Caco-2 (cell line): ENCODE measurements at regions not wholly inside any gene's neighbourhood (a gene's known extent, or its start where the extent isn't known, plus 50 kb on each side); places are given as distances from the start of the nearest gene placed in this dataset.

Source experiments
- BruUV-seq: library from RNA; stranded (reverse); fragments of 400-500 nt; replicated peaks from 2 replicates; lab custom pipeline; 2021; lab: Mats Ljungman, UMichigan
- CTCF ChIA-PET: fragments of 300-600 bp; sonication (Branson Sonifier 250); formaldehyde crosslinking; loops from one replicate; lab custom pipeline; 2022; ENCODE audit warnings: antibody characterized with exemption; lab: Charles Lee
- POLR2A ChIA-PET: fragments of 300-600 bp; sonication (Branson Sonifier 250); formaldehyde crosslinking; loops from one replicate; lab custom pipeline; 2022; ENCODE audit warnings: antibody characterized with exemption; lab: Charles Lee
- DNase-seq, 2 experiments: peaks; one replicate each; pipeline versions ENCODE4 v3.0.0 to v3.0.0-alpha.2; 2020 to 2022
- H3K27me3 ChIP-seq: replicated peaks from 2 replicates; pipeline ENCODE4 v1.6.0; 2011; ENCODE audit warnings: low read length; ENCODE audit not compliant: control insufficient read depth, insufficient read depth
- H3K36me3 ChIP-seq: 2 replicates; pipeline ENCODE4 v1.5.1; 2011; ENCODE audit warnings: low read length; ENCODE audit not compliant: control insufficient read depth, insufficient read depth
- H3K4me1 ChIP-seq: fragments of 250-450 bp; sonication (Bioruptor Pico); 2 replicates; pipeline ENCODE4 v1.5.1; 2020; ENCODE audit warnings: mild to moderate bottlenecking
- H3K4me3 ChIP-seq: 2 replicates; pipeline ENCODE4 v1.5.1; 2011; ENCODE audit warnings: low read depth, mild to moderate bottlenecking, control low read depth, low read length
- H3K9me3 ChIP-seq: fragments of 250-450 bp; sonication (Bioruptor Pico); 2 replicates; pipeline ENCODE4 v1.5.1; 2020; ENCODE audit warnings: mild to moderate bottlenecking, moderate library complexity
- H3K27ac Mint-ChIP-seq: one replicate; pipeline ENCODE4 v1.8.0; 2022; ENCODE audit warnings: mixed read lengths; ENCODE audit not compliant: unreplicated experiment
- H3K27me3 Mint-ChIP-seq: one replicate; pipeline ENCODE4 v1.8.0; 2022; ENCODE audit warnings: mixed read lengths; ENCODE audit not compliant: insufficient read depth, unreplicated experiment
- H3K36me3 Mint-ChIP-seq: one replicate; pipeline ENCODE4 v1.8.0; 2022; ENCODE audit warnings: mild to moderate bottlenecking, mixed read lengths; ENCODE audit not compliant: insufficient read depth, unreplicated experiment
- H3K4me1 Mint-ChIP-seq: one replicate; pipeline ENCODE4 v1.8.0; 2022; ENCODE audit warnings: low read depth, mixed read lengths; ENCODE audit not compliant: unreplicated experiment
- H3K4me3 Mint-ChIP-seq: one replicate; pipeline ENCODE4 v1.8.0; 2022; ENCODE audit warnings: mild to moderate bottlenecking, moderate library complexity, mixed read lengths; ENCODE audit not compliant: unreplicated experiment
- H3K9me3 Mint-ChIP-seq: one replicate; pipeline ENCODE4 v1.8.0; 2022; ENCODE audit warnings: mixed read lengths; ENCODE audit not compliant: unreplicated experiment
- intact Hi-C: fragments of 100-400 bp; cut with micrococcal nuclease; formaldehyde crosslinking; loops from one replicate; pipeline ENCODE4 v1.10.0; 2022; ENCODE audit not compliant: unreplicated experiment
- TF ChIP-seq, protein P1 (sequence below), 2 experiments: fragments of 200-600 bp in 1 of 2; IDR thresholded peaks; 1 replicate in 1 of 2; 2 replicates in 1 of 2; pipeline versions ENCODE4 v1.5.1 to v1.8.0; 2011 to 2022; ENCODE audit warnings: antibody characterized with exemption in 1 of 2, control low read depth in 1 of 2, inconsistent platforms in 1 of 2, low read depth in 1 of 2, low read length in 1 of 2, mild to moderate bottlenecking in 1 of 2, moderate library complexity in 1 of 2; ENCODE audit not compliant: insufficient read depth in 1 of 2, severe bottlenecking in 1 of 2, unreplicated experiment in 1 of 2

DNA sequence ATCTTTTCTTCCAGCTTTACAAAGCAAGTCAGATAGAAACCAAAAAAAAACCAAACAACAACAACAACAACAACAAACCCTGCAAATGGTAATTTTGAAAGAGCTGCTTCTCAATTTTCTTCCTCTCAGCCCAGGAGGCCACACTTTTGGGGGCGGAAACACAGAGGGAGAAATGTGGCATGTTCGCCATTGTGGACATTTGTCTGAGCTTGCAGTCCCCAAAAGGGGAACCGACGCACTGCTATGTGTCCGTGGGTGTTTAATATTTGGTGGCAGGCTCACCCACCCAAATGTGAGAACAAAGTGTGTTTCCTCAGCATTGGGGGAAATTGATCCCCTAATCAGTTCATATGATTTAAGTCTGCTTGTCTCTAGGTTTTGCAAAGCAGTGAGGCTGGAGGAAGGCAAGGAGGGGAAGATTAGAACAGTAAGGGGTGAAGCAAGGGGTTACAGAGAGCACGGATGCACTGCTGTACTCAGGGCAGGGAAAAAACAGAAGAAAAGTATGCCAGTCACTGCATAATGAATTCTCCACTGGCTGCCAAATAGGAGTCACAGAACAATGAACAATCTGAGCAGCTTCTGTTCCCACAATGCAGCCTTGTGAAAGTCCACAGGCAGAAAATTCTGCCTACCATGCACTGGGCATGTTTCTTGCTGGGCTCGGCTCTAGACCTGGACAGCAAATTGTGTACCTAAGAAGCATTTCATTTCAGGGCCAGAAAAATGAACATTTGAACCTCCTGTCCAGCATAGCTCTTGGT lies 74.7 kb upstream of the GPM6B start:
- Mint-ChIP-seq H3K27ac (no peak overlapping the region), H3K9me3 (no peaks in the 10 kb centered on the region), H3K4me1 (no peaks in the 10 kb centered on the region), H3K27me3 (no peaks in the 10 kb centered on the region), H3K4me3 (no peak overlapping the region), H3K36me3 (no peaks in the 10 kb centered on the region)
- no peaks in the 10 kb centered on the region for H3K4me1 ChIP-seq
- no peaks in the 10 kb centered on the region for H3K36me3 ChIP-seq
- TF ChIP-seq, protein P1, sequence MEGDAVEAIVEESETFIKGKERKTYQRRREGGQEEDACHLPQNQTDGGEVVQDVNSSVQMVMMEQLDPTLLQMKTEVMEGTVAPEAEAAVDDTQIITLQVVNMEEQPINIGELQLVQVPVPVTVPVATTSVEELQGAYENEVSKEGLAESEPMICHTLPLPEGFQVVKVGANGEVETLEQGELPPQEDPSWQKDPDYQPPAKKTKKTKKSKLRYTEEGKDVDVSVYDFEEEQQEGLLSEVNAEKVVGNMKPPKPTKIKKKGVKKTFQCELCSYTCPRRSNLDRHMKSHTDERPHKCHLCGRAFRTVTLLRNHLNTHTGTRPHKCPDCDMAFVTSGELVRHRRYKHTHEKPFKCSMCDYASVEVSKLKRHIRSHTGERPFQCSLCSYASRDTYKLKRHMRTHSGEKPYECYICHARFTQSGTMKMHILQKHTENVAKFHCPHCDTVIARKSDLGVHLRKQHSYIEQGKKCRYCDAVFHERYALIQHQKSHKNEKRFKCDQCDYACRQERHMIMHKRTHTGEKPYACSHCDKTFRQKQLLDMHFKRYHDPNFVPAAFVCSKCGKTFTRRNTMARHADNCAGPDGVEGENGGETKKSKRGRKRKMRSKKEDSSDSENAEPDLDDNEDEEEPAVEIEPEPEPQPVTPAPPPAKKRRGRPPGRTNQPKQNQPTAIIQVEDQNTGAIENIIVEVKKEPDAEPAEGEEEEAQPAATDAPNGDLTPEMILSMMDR (IDR thresholded peaks at IDR 0.05; ENCODE audit: insufficient read depth in 1 of 2, low read depth in 1 of 2, low read length in 1 of 2, severe bottlenecking in 1 of 2, unreplicated experiment in 1 of 2) = no peak
- POLR2A ChIA-PET = no interaction called here
- CTCF ChIA-PET = no interaction called here
- intact Hi-C loops = no loop called here
- H3K27me3 ChIP-seq = no peaks in the 10 kb centered on the region
- H3K4me3 ChIP-seq = no peak overlapping the region
- no peaks in the 10 kb centered on the region for H3K9me3 ChIP-seq
- no peak for DNase-seq
- no TSS peak for BruUV-seq

DNA sequence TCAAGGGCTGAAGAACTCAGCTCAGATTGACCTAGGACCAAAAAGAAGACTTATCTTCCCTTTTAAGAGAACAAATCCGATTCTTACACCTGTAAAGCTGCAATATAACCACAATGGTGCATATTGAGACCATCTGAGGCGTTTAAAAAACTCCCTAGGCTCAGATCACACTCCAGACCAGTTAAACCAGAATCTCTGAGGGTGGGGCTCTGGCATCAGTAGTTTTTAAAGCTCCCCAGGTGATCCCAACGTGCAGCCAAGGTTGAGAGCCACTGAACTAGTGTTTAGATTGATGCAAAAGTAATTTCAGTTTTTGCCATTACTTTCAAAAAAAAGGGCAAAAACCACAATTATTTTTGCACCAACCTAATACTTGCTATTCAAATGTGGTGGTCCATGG lies 73.9 kb upstream of the GPM6B start:
- ChIA-PET POLR2A (no interaction called here), CTCF (no interaction called here)
- H3K9me3 ChIP-seq = no peaks in the 10 kb centered on the region
- no peak overlapping the region for H3K4me3 ChIP-seq
- BruUV-seq = no TSS peak
- no peaks in the 10 kb centered on the region for H3K27me3 ChIP-seq
- no peaks in the 10 kb centered on the region for H3K4me1 ChIP-seq
- no peak for DNase-seq
- Mint-ChIP-seq H3K27ac (no peak overlapping the region), H3K4me1 (no peaks in the 10 kb centered on the region), H3K36me3 (no peaks in the 10 kb centered on the region), H3K27me3 (peaks cover 2% of the 10 kb centered on the region), H3K9me3 (no peaks in the 10 kb centered on the region), H3K4me3 (no peak overlapping the region)
- intact Hi-C loops = no loop called here
- TF ChIP-seq, protein P1 (IDR thresholded peaks at IDR 0.05; ENCODE audit: insufficient read depth in 1 of 2, low read depth in 1 of 2, low read length in 1 of 2, severe bottlenecking in 1 of 2, unreplicated experiment in 1 of 2) = no peak
- H3K36me3 ChIP-seq = no peaks in the 10 kb centered on the region

DNA sequence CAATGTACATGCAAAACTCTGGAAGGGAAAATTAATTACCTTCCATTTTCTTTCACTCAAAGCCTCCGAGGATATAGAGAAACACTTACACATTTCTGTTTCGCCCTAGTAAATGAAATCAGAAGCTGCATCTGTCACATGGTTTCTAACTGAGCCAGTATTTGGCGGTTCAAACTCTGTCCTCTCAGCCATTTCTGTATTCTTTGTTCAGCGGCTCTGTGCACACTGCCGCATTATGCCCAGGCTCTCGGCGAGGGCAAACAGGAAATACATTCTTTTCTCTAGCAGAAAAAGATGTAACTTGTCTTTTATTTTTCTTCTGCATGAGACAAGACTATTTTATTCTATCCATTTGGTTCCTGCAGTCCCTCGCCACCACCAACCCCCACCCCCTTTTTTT lies 71.4 kb upstream of the GPM6B start:
- ChIA-PET CTCF (no interaction called here), POLR2A (no interaction called here)
- H3K9me3 Mint-ChIP-seq = no peaks in the 10 kb centered on the region
- H3K36me3 Mint-ChIP-seq = no peaks in the 10 kb centered on the region
- Histone ChIP-seq H3K27me3 (no peaks in the 10 kb centered on the region), H3K4me3 (no peak overlapping the region), H3K4me1 (no peaks in the 10 kb centered on the region), H3K9me3 (no peaks in the 10 kb centered on the region), H3K36me3 (no peaks in the 10 kb centered on the region)
- no TSS peak for BruUV-seq
- TF ChIP-seq, protein P1 (IDR thresholded peaks at IDR 0.05; ENCODE audit: insufficient read depth in 1 of 2, low read depth in 1 of 2, low read length in 1 of 2, severe bottlenecking in 1 of 2, unreplicated experiment in 1 of 2) = no peak
- H3K4me3 Mint-ChIP-seq = no peak overlapping the region
- intact Hi-C loops = no loop called here
- H3K4me1 Mint-ChIP-seq = no peaks in the 10 kb centered on the region
- no peak overlapping the region for H3K27ac Mint-ChIP-seq
- H3K27me3 Mint-ChIP-seq = peaks cover 5% of the 10 kb centered on the region
- no peak for DNase-seq
